ENCODE measurements at regions not wholly inside any gene's neighbourhood (a gene's known extent, or its start where the extent isn't known, plus 50 kb on each side); places are given as distances from the start of the nearest gene placed in this dataset.

- intact Hi-C loops (cut with micrococcal nuclease), result no loop called here
- POLR2A ChIA-PET, result no interaction called here
- no peak overlapping the region for H3K4me3 Mint-ChIP-seq
Observed at GRCh38 chr2:160921386-160921964, 238.8 kb upstream of the TANK start.

GRCh38 chr2:160924936-160925353 lies 235.3 kb upstream of the TANK start:
- no peak for ATAC-seq (ENCODE audit: low read depth)
- intact Hi-C loops (cut with micrococcal nuclease), result no loop called here
- no peak overlapping the region for H3K27ac ChIP-seq (ENCODE audit: low read length in 2 of 2)
- Mint-ChIP-seq H3K4me3 (no peak overlapping the region), H3K4me1 (no peaks in the 10 kb centered on the region), H3K27ac (no peak overlapping the region), H3K9me3 (ENCODE audit: insufficient read depth) (no peaks in the 10 kb centered on the region), H3K27me3 (peaks cover 32% of the 10 kb centered on the region)
- no peaks in the 10 kb centered on the region for H3K79me2 ChIP-seq (ENCODE audit: control insufficient read depth, insufficient read depth, low read length)
- H3K27me3 ChIP-seq (replicated peaks in 1 of 4; ENCODE audit: control extremely low read depth in 1 of 4, control insufficient read depth in 3 of 4, insufficient read depth in 4 of 4, low read length in 3 of 4), result no peaks in the 10 kb centered on the region
- TF ChIP-seq CTCF (IDR thresholded peaks at IDR 0.05), result no peak
- TF ChIP-seq EZH2 (IDR thresholded peaks at IDR 0.05; ENCODE audit: borderline replicate concordance, insufficient read depth, low read depth, low read length, poor library complexity, severe bottlenecking), result no peak
- no peak overlapping the region for H3K9ac ChIP-seq (ENCODE audit: low read length)
- POLR2A ChIA-PET, result no interaction called here
- H2AFZ ChIP-seq (ENCODE audit: insufficient read depth, low read depth, low read length, poor library complexity, severe bottlenecking), result no peak overlapping the region
- CTCF ChIA-PET, result no interaction called here
- H3K4me2 ChIP-seq (replicated peaks; ENCODE audit: low read depth, low read length, poor library complexity, severe bottlenecking), result no peak overlapping the region
- no peaks in the 10 kb centered on the region for H3K36me3 ChIP-seq (replicated peaks in 1 of 2; ENCODE audit: control extremely low read depth in 1 of 2, control insufficient read depth in 1 of 2, extremely low read depth in 1 of 2, insufficient read depth in 2 of 2, low read length in 1 of 2)
- DNase-seq, result no peak
- H3K4me3 ChIP-seq (ENCODE audit: control extremely low read depth in 1 of 5, extremely low read depth in 1 of 5, insufficient read depth in 1 of 5, low read depth in 2 of 5, low read length in 4 of 5), result no peak overlapping the region
- no peaks in the 10 kb centered on the region for H3K9me3 ChIP-seq (ENCODE audit: control extremely low read depth in 1 of 3, control insufficient read depth in 2 of 3, insufficient read depth in 1 of 3, low read length in 2 of 3)
- H3K4me1 ChIP-seq (ENCODE audit: control insufficient read depth in 2 of 2, insufficient read depth in 2 of 2, low read length in 2 of 2), result no peaks in the 10 kb centered on the region
- no CpG with 5 or more reads among the region's 1 CpG for WGBS (ENCODE audit: insufficient coverage)
- no peaks in the 10 kb centered on the region for H4K20me1 ChIP-seq (ENCODE audit: control insufficient read depth, insufficient read depth, low read length, poor library complexity, severe bottlenecking)

More at GRCh38 chr2:160921386-160921964, 238.8 kb upstream of the TANK start:
- no peak for ATAC-seq (ENCODE audit: low read depth)
- Mint-ChIP-seq H3K27ac (no peak overlapping the region), H3K27me3 (peaks cover 33% of the 10 kb centered on the region), H3K9me3 (ENCODE audit: insufficient read depth) (no peaks in the 10 kb centered on the region), H3K4me1 (no peaks in the 10 kb centered on the region)
- TF ChIP-seq CTCF (IDR thresholded peaks at IDR 0.05) (no peak), EZH2 (IDR thresholded peaks at IDR 0.05; ENCODE audit: borderline replicate concordance, insufficient read depth, low read depth, low read length, poor library complexity, severe bottlenecking) (no peak)
- Histone ChIP-seq H2AFZ (ENCODE audit: insufficient read depth, low read depth, low read length, poor library complexity, severe bottlenecking) (no peak overlapping the region), H3K36me3 (replicated peaks in 1 of 2; ENCODE audit: control extremely low read depth in 1 of 2, control insufficient read depth in 1 of 2, extremely low read depth in 1 of 2, insufficient read depth in 2 of 2, low read length in 1 of 2) (no peaks in the 10 kb centered on the region), H3K4me1 (ENCODE audit: control insufficient read depth in 2 of 2, insufficient read depth in 2 of 2, low read length in 2 of 2) (no peaks in the 10 kb centered on the region), H3K9ac (ENCODE audit: low read length) (no peak overlapping the region), H3K9me3 (ENCODE audit: control extremely low read depth in 1 of 3, control insufficient read depth in 2 of 3, insufficient read depth in 1 of 3, low read length in 2 of 3) (no peaks in the 10 kb centered on the region), H3K79me2 (ENCODE audit: control insufficient read depth, insufficient read depth, low read length) (no peaks in the 10 kb centered on the region), H3K27me3 (replicated peaks in 1 of 4; ENCODE audit: control extremely low read depth in 1 of 4, control insufficient read depth in 3 of 4, insufficient read depth in 4 of 4, low read length in 3 of 4) (no peaks in the 10 kb centered on the region), H3K4me2 (replicated peaks; ENCODE audit: low read depth, low read length, poor library complexity, severe bottlenecking) (no peak overlapping the region), H3K27ac (ENCODE audit: low read length in 2 of 2) (no peak overlapping the region), H3K4me3 (ENCODE audit: control extremely low read depth in 1 of 5, extremely low read depth in 1 of 5, insufficient read depth in 1 of 5, low read depth in 2 of 5, low read length in 4 of 5) (no peak overlapping the region), H4K20me1 (ENCODE audit: control insufficient read depth, insufficient read depth, low read length, poor library complexity, severe bottlenecking) (no peaks in the 10 kb centered on the region)
- DNase-seq, result no peak
- CTCF ChIA-PET, result no interaction called here
- WGBS (ENCODE audit: insufficient coverage), result 100% methylated on average over 1 of the region's 4 CpGs

All from B cell (primary cell).